SK-N-SH (cell line): ENCODE measurements at regions not wholly inside any gene's neighbourhood (a gene's known extent, or its start where the extent isn't known, plus 50 kb on each side); places are given as distances from the start of the nearest gene placed in this dataset.

Experiments
- CTCF ChIA-PET: fragments of 300-600, 350-600 bp; formaldehyde crosslinking; extraction: SDS; loops from one replicate; lab custom pipeline; 2021; lab: Yijun Ruan, JAX
- POLR2A ChIA-PET: fragments of 350-600 bp; sonication (Branson Sonifier 250); formaldehyde crosslinking; extraction: SDS; loops from one replicate; lab custom pipeline; 2020; ENCODE audit warnings: antibody characterized with exemption, inconsistent platforms; lab: Yijun Ruan, JAX
- DNase-seq: peaks from one replicate; pipeline ENCODE4 v3.0.0; 2012
- H2AFZ ChIP-seq: fragments of 200-600 bp; sonication (generic); 2 replicates; pipeline ENCODE4 v1.8.1; 2016; ENCODE audit warnings: antibody characterized with exemption, mild to moderate bottlenecking, low read depth
- H3F3A ChIP-seq: fragments of 200-600 bp; sonication (generic); replicated peaks from 2 replicates; pipeline ENCODE3; 2016; ENCODE audit warnings: antibody characterized with exemption, mild to moderate bottlenecking; ENCODE audit not compliant: insufficient read depth
- H3K27ac ChIP-seq, 2 experiments: fragments of 200-500 bp in 1 of 2; fragments of 200-600 bp in 1 of 2; sonication (Bioruptor generic) in 1 of 2; sonication (generic), shearing (Covaris generic) in 1 of 2; 2 replicates each; pipeline versions ENCODE4 v1.5.1 to v1.6.1; 2014 to 2016; ENCODE audit warnings: low read depth in 2 of 2, inconsistent platforms in 1 of 2, low read length in 1 of 2, mild to moderate bottlenecking in 1 of 2, mixed read lengths in 1 of 2
- H3K27me3 ChIP-seq: fragments of 200-600 bp; sonication (generic), shearing (Covaris generic); 2 replicates; pipeline ENCODE4 v1.6.1; 2016; ENCODE audit warnings: mixed run types; ENCODE audit not compliant: insufficient read depth
- H3K36me3 ChIP-seq, 2 experiments: fragments of 200-500 bp in 1 of 2; fragments of 200-600 bp in 1 of 2; sonication (Bioruptor generic) in 1 of 2; sonication (generic) in 1 of 2; replicated peaks in 1 of 2; 2 replicates each; pipeline versions ENCODE3 to v1.5.1; 2014 to 2016; ENCODE audit warnings: low read length in 1 of 2, mild to moderate bottlenecking in 1 of 2; ENCODE audit not compliant: insufficient read depth in 2 of 2, control insufficient read depth in 1 of 2
- H3K4me1 ChIP-seq, 2 experiments: fragments of 200-500 bp in 1 of 2; fragments of 200-600 bp in 1 of 2; sonication (Bioruptor generic) in 1 of 2; sonication (generic), shearing (Covaris generic) in 1 of 2; 2 replicates each; pipeline versions ENCODE4 v1.5.1 to v1.6.1; 2014 to 2016; ENCODE audit warnings: low read depth in 1 of 2, low read length in 1 of 2, mixed run types in 1 of 2; ENCODE audit not compliant: insufficient read depth in 2 of 2, control insufficient read depth in 1 of 2
- H3K4me2 ChIP-seq: fragments of 200-600 bp; sonication (generic), shearing (Covaris generic); 2 replicates; pipeline ENCODE4 v1.6.1; 2017; ENCODE audit warnings: mixed run types
- H3K4me3 ChIP-seq, 2 experiments: fragments of 200-500 bp in 1 of 2; fragments of 200-600 bp in 1 of 2; sonication (Bioruptor generic) in 1 of 2; sonication (generic), shearing (Covaris generic) in 1 of 2; 2 replicates each; pipeline versions ENCODE4 v1.5.1 to v1.8.1; 2014 to 2016; ENCODE audit warnings: low read depth in 2 of 2, inconsistent platforms in 1 of 2, low read length in 1 of 2, mild to moderate bottlenecking in 1 of 2, mixed read lengths in 1 of 2, moderate library complexity in 1 of 2
- H3K79me2 ChIP-seq: fragments of 200-600 bp; sonication (generic); 2 replicates; pipeline ENCODE4 v1.8.1; 2017; ENCODE audit warnings: mild to moderate bottlenecking; ENCODE audit not compliant: insufficient read depth
- H3K9ac ChIP-seq: fragments of 200-600 bp; sonication (generic); 2 replicates; pipeline ENCODE4 v1.6.1; 2017; ENCODE audit warnings: mixed run types
- H3K9me2 ChIP-seq: fragments of 200-600 bp; sonication (generic); 2 replicates; pipeline ENCODE4 v1.6.1; 2017; ENCODE audit warnings: mixed run types
- H3K9me3 ChIP-seq: fragments of 200-600 bp; sonication (generic); 2 replicates; pipeline ENCODE4 v1.6.1; 2017; ENCODE audit warnings: mixed run types, mild to moderate bottlenecking, moderate library complexity
- H4K20me1 ChIP-seq: fragments of 200-600 bp; sonication (generic); 2 replicates; pipeline ENCODE4 v1.6.1; 2017; ENCODE audit warnings: mild to moderate bottlenecking, mixed run types; ENCODE audit not compliant: insufficient read depth
- CHD2 ChIP-seq: fragments of 150-350 bp; IDR thresholded peaks from 2 replicates; pipeline ENCODE4 v1.6.1; 2018; ENCODE audit warnings: low read length; ENCODE audit not compliant: partially characterized antibody
- EP300 ChIP-seq, 2 experiments: IDR thresholded peaks; 2 replicates each; pipeline versions ENCODE4 v1.4.0 to v1.6.1; 2012; ENCODE audit warnings: borderline replicate concordance in 1 of 2, low read depth in 1 of 2, low read length in 1 of 2
- FOSL2 ChIP-seq: IDR thresholded peaks from 2 replicates; pipeline ENCODE4 v1.4.0; 2012; ENCODE audit warnings: low read depth, mild to moderate bottlenecking, moderate library complexity, borderline replicate concordance
- FOXJ3 ChIP-seq: sonication (generic); formaldehyde crosslinking; IDR thresholded peaks from 2 replicates; pipeline ENCODE4 v1.5.1; 2020; ENCODE audit warnings: mild to moderate bottlenecking, missing genetic modification reagents
- FOXM1 ChIP-seq: IDR thresholded peaks from 2 replicates; pipeline ENCODE4 v1.4.0; 2012; ENCODE audit warnings: low read depth, mild to moderate bottlenecking
- GATA2 ChIP-seq: sonication (generic); formaldehyde crosslinking; IDR thresholded peaks from 2 replicates; pipeline ENCODE4 v1.5.0; 2020; ENCODE audit warnings: mild to moderate bottlenecking, missing genetic modification reagents
- JUND ChIP-seq: IDR thresholded peaks from 2 replicates; pipeline ENCODE4 v1.4.0; 2012
- MXI1 ChIP-seq: IDR thresholded peaks from 2 replicates; pipeline ENCODE4 v1.6.1; 2012; ENCODE audit warnings: mild to moderate bottlenecking, low read depth, low read length, improper control_type of control experiment
- NFIC ChIP-seq: IDR thresholded peaks from 2 replicates; pipeline ENCODE4 v1.4.0; 2012; ENCODE audit warnings: borderline replicate concordance
- NRF1 ChIP-seq: IDR thresholded peaks from 2 replicates; pipeline ENCODE4 v1.6.1; 2012; ENCODE audit warnings: low read depth, mild to moderate bottlenecking, low read length
- POLR2AphosphoS5 ChIP-seq: IDR thresholded peaks from 2 replicates; pipeline ENCODE4 v1.6.1; 2012; ENCODE audit warnings: low read depth, low read length
- RAD21 ChIP-seq: IDR thresholded peaks from 2 replicates; pipeline ENCODE4 v1.6.1; 2012; ENCODE audit warnings: mild to moderate bottlenecking, low read length
- RFX5 ChIP-seq: IDR thresholded peaks from 2 replicates; pipeline ENCODE4 v1.6.1; 2012; ENCODE audit warnings: mild to moderate bottlenecking, improper control_type of control experiment, low read length
- TCF12 ChIP-seq: IDR thresholded peaks from 2 replicates; pipeline ENCODE4 v1.4.0; 2012
- WGBS: methylation state at CpG from one replicate; pipeline ENCODE4 v1.1.6; 2017; ENCODE audit warnings: low lambda C conversion rate; 5-methylcytosine and 5-hydroxymethylcytosine counted together
- TF ChIP-seq, protein P1 (sequence below): fragments of 150-350 bp; IDR thresholded peaks from 2 replicates; pipeline ENCODE4 v1.6.1; 2017; ENCODE audit warnings: antibody characterized with exemption, low read length, low read depth, borderline replicate concordance
- TF ChIP-seq, protein P2 (sequence below): IDR thresholded peaks from 2 replicates; pipeline ENCODE4 v1.4.0; 2012; ENCODE audit warnings: low read depth
- TF ChIP-seq, protein P3 (sequence below): IDR thresholded peaks from 2 replicates; pipeline ENCODE4; 2012

DNA sequence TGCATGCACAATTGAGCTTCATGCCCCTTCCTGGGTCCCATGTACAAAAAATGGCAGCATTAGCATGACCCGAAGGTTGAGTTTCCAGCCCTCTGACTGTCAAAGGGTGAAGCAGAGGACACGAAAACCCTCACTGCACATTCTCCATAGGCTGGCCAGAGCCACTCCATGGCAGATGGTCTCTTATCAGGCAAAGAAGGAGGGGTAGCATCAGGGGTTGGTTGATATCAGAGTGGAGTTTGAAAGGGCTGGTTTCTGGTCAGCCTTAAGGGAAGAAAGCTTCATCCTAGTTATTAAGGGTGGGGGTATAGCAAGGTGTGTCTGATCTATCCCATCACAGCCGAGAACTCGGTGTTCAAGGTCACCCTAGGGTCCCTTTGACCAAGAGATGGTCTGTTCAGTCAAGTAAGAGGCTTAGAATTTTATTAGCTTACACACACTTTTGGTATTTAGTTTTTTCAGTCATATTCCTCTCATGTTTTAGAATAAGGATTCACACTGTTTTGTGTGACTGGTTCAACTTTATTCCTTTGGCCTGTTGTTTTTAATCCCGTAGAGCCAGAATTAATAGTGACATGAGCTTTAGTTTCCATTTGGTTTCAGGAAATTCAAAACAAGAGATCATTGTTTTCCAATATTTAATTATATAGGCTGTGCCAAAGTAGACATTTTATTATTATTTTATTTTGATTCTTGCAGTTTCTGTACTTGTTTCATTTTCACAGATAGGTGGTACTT lies 199.9 kb upstream of the FMN2 start:
- POLR2A ChIA-PET = interaction anchor here (1.0 to 1.8 kb wide), 3 partner anchors 13 to 60 kb away, joined by 3 to 7 read pairs (median 4); no protein-coding TSS in a partner anchor
- CTCF ChIA-PET = interaction anchor here (0.6 to 1.4 kb wide), 8 partner anchors 12 to 503 kb away, joined by 3 to 5 read pairs (median 4); no protein-coding TSS in a partner anchor

DNA sequence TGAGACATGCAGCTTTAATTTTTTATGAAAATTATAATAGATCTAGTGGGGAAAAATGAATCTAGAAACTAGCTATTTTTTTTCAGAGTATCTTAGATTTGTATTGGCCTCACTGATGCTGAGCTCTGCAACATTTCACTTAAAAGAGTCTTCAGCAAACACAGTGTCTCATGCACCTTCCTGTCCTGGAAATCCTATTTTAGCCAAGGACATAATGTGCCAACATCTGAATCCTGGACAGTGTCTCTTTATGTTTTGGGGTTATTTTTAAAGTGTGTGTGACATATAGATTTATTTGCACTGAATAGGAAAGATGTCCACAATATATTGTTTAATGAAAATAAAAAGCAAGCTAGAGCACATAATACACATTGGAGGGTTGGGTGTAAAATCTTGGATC lies 199.1 kb upstream of the FMN2 start:
- Histone ChIP-seq H3K4me2 (peak overlapping the region; percentile 2; the same call in 1 of the 2 replicates), H3K79me2 (no peaks in the 10 kb centered on the region), H3K27me3 (no peaks in the 10 kb centered on the region), H3K36me3 (no peaks in the 10 kb centered on the region), H3K9ac (no peak overlapping the region), H4K20me1 (no peaks in the 10 kb centered on the region), H3K27ac (peak overlapping the region; percentile 31 to 100; a peak in 3 of 4 replicates), H3F3A (peaks cover 4% of the 10 kb centered on the region), H3K9me3 (no peaks in the 10 kb centered on the region), H3K4me1 (peaks cover 12 to 67% of the 10 kb centered on the region in 2 experiments; a peak in 3 of 4 replicates), H3K4me3 (no peak overlapping the region), H2AFZ (no peak overlapping the region), H3K9me2 (no peaks in the 10 kb centered on the region)
- ChIA-PET POLR2A (no interaction called here), CTCF (interaction anchor here (0.7 to 1.4 kb wide), 8 partner anchors 12 to 504 kb away, joined by 3 to 5 read pairs (median 3); no protein-coding TSS in a partner anchor)
- TF ChIP-seq, protein P1, sequence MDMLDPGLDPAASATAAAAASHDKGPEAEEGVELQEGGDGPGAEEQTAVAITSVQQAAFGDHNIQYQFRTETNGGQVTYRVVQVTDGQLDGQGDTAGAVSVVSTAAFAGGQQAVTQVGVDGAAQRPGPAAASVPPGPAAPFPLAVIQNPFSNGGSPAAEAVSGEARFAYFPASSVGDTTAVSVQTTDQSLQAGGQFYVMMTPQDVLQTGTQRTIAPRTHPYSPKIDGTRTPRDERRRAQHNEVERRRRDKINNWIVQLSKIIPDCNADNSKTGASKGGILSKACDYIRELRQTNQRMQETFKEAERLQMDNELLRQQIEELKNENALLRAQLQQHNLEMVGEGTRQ = no peak
- TF ChIP-seq EP300 (IDR thresholded peaks at IDR 0.05; ENCODE audit: borderline replicate concordance in 1 of 2, low read depth in 1 of 2, low read length in 1 of 2) = peak in 1 of 2 experiments; percentile 64; a peak in 2 of 4 replicates
- no peak for DNase-seq

More for the DNA sequence above, 199.9 kb upstream of the FMN2 start:
- TF ChIP-seq JUND = peak; percentile 35
- TF ChIP-seq MXI1 = 0 out of 2 replicates have a peak, but pooled peaks have one; percentile 17
- no peak for TF ChIP-seq FOSL2
- peak; percentile 41; the same call in 1 of the 2 replicates for TF ChIP-seq NFIC
- TF ChIP-seq FOXJ3 (CRISPR knock-in tag) = peak; percentile 58
- no peak for TF ChIP-seq FOXM1
- TF ChIP-seq EP300 (IDR thresholded peaks at IDR 0.05; ENCODE audit: borderline replicate concordance in 1 of 2, low read depth in 1 of 2, low read length in 1 of 2) = peak; percentile 55 to 96; a peak in 3 of 4 replicates
- peak; percentile 27 for TF ChIP-seq RAD21
- TF ChIP-seq, protein P2, sequence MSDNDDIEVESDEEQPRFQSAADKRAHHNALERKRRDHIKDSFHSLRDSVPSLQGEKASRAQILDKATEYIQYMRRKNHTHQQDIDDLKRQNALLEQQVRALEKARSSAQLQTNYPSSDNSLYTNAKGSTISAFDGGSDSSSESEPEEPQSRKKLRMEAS = no peak
- no peak for TF ChIP-seq POLR2AphosphoS5
- no peak for TF ChIP-seq RFX5
- TF ChIP-seq, protein P3, sequence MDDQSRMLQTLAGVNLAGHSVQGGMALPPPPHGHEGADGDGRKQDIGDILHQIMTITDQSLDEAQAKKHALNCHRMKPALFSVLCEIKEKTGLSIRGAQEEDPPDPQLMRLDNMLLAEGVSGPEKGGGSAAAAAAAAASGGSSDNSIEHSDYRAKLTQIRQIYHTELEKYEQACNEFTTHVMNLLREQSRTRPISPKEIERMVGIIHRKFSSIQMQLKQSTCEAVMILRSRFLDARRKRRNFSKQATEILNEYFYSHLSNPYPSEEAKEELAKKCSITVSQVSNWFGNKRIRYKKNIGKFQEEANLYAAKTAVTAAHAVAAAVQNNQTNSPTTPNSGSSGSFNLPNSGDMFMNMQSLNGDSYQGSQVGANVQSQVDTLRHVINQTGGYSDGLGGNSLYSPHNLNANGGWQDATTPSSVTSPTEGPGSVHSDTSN = peak; percentile 62
- TF ChIP-seq GATA2 (CRISPR knock-in tag) = peak; percentile 98
- TF ChIP-seq NRF1 = no peak
- TF ChIP-seq TCF12 = peak; percentile 88
- peak; percentile 87 for TF ChIP-seq CHD2
- H3K4me1 ChIP-seq = peaks cover 12 to 58% of the 10 kb centered on the region in 2 experiments; a peak in 3 of 4 replicates
- DNase-seq = peak; percentile 73
- H3K4me2 ChIP-seq = peak overlapping the region; percentile 38; the same call in 1 of the 2 replicates
- H3K27me3 ChIP-seq = no peaks in the 10 kb centered on the region
- H4K20me1 ChIP-seq = no peaks in the 10 kb centered on the region
- peaks cover 4% of the 10 kb centered on the region for H3F3A ChIP-seq
- H3K9ac ChIP-seq = no peak overlapping the region
- H3K9me3 ChIP-seq = no peaks in the 10 kb centered on the region
- H3K36me3 ChIP-seq = no peaks in the 10 kb centered on the region
- WGBS = 21% methylated on average over 5 of the region's 5 CpGs
- no peaks in the 10 kb centered on the region for H3K9me2 ChIP-seq
- H3K79me2 ChIP-seq = no peaks in the 10 kb centered on the region
- H2AFZ ChIP-seq = no peak overlapping the region
- H3K4me3 ChIP-seq = no peak overlapping the region
- peak overlapping the region; percentile 31 to 100; a peak in 3 of 4 replicates for H3K27ac ChIP-seq
